ENCODE measurements at regions not wholly inside any gene's neighbourhood (a gene's known extent, or its start where the extent isn't known, plus 50 kb on each side); places are given as distances from the start of the nearest gene placed in this dataset.

- no peak for DNase-seq
- no peaks in the 10 kb centered on the region for H3K79me2 ChIP-seq (ENCODE audit: low read length)
- no peaks in the 10 kb centered on the region for H3K27me3 ChIP-seq (replicated peaks; ENCODE audit: insufficient read depth, low read length)
- H3K4me3 ChIP-seq (ENCODE audit: low read length) = no peak overlapping the region
- TF ChIP-seq CTCF (IDR thresholded peaks at IDR 0.05; ENCODE audit: low read length) (no peak), EZH2phosphoT487 (IDR thresholded peaks at IDR 0.05; ENCODE audit: low read length) (no peak)
- H3K9me3 ChIP-seq (replicated peaks; ENCODE audit: insufficient read depth, low read length) = no peaks in the 10 kb centered on the region
- H3K4me2 ChIP-seq (ENCODE audit: low read depth, low read length) = no peak overlapping the region
- no peaks in the 10 kb centered on the region for H3K9me2 ChIP-seq (replicated peaks; ENCODE audit: insufficient read depth, low read length)
- no peak overlapping the region for H3K27ac ChIP-seq (ENCODE audit: low read length)
- H3K9ac ChIP-seq (ENCODE audit: low read length) = no peak overlapping the region
- H3K4me1 ChIP-seq (ENCODE audit: low read length) = no peaks in the 10 kb centered on the region
- no peaks in the 10 kb centered on the region for H3F3A ChIP-seq (ENCODE audit: insufficient read depth, low read length)
- no peaks in the 10 kb centered on the region for H3K36me3 ChIP-seq (replicated peaks; ENCODE audit: insufficient read depth, low read length)
- no peaks in the 10 kb centered on the region for H4K20me1 ChIP-seq (ENCODE audit: insufficient read depth, low read length)
- no peak overlapping the region for H2AFZ ChIP-seq (ENCODE audit: low read length)
Measured at GRCh38 chr6:126112171-126112632, 125.9 kb downstream of the TRMT11 start.

- no peak overlapping the region for H3K4me3 ChIP-seq (ENCODE audit: low read length)
- TF ChIP-seq CTCF (IDR thresholded peaks at IDR 0.05; ENCODE audit: low read length) (no peak), EZH2 (optimal IDR thresholded peaks at IDR 0.05; ENCODE audit: low read depth, low read length) (no peak), EZH2phosphoT487 (IDR thresholded peaks at IDR 0.05; ENCODE audit: low read length) (no peak)
- H3K36me3 ChIP-seq (replicated peaks; ENCODE audit: insufficient read depth, low read length) = no peaks in the 10 kb centered on the region
- H3K4me2 ChIP-seq (ENCODE audit: low read depth, low read length) = no peak overlapping the region
- H3K9me2 ChIP-seq (replicated peaks; ENCODE audit: insufficient read depth, low read length) = no peaks in the 10 kb centered on the region
- H3K27ac ChIP-seq (ENCODE audit: low read length) = no peak overlapping the region
- H3K79me2 ChIP-seq (ENCODE audit: low read length) = no peaks in the 10 kb centered on the region
- H3K9me3 ChIP-seq (replicated peaks; ENCODE audit: insufficient read depth, low read length) = no peaks in the 10 kb centered on the region
- no peaks in the 10 kb centered on the region for H3K27me3 ChIP-seq (replicated peaks; ENCODE audit: insufficient read depth, low read length)
- no peaks in the 10 kb centered on the region for H3F3A ChIP-seq (ENCODE audit: insufficient read depth, low read length)
- H3K4me1 ChIP-seq (ENCODE audit: low read length) = no peaks in the 10 kb centered on the region
- no peak overlapping the region for H3K9ac ChIP-seq (ENCODE audit: low read length)
- H2AFZ ChIP-seq (ENCODE audit: low read length) = no peak overlapping the region
- H4K20me1 ChIP-seq (ENCODE audit: insufficient read depth, low read length) = no peaks in the 10 kb centered on the region
- no peak for DNase-seq
Measured at GRCh38 chr6:126113261-126113660, 126.9 kb downstream of the TRMT11 start.

GRCh38 chr6:126117251-126117650, 130.9 kb downstream of the TRMT11 start:
- no peaks in the 10 kb centered on the region for H3K27me3 ChIP-seq (replicated peaks; ENCODE audit: insufficient read depth, low read length)
- no peak overlapping the region for H3K4me2 ChIP-seq (ENCODE audit: low read depth, low read length)
- TF ChIP-seq CTCF (IDR thresholded peaks at IDR 0.05; ENCODE audit: low read length) (no peak), EZH2 (optimal IDR thresholded peaks at IDR 0.05; ENCODE audit: low read depth, low read length) (no peak), EZH2phosphoT487 (IDR thresholded peaks at IDR 0.05; ENCODE audit: low read length) (no peak)
- no peak for DNase-seq
- H3K4me3 ChIP-seq (ENCODE audit: low read length) = no peak overlapping the region
- no peaks in the 10 kb centered on the region for H4K20me1 ChIP-seq (ENCODE audit: insufficient read depth, low read length)
- H3F3A ChIP-seq (ENCODE audit: insufficient read depth, low read length) = no peaks in the 10 kb centered on the region
- H3K27ac ChIP-seq (ENCODE audit: low read length) = no peak overlapping the region
- H3K9me2 ChIP-seq (replicated peaks; ENCODE audit: insufficient read depth, low read length) = no peaks in the 10 kb centered on the region
- no peaks in the 10 kb centered on the region for H3K9me3 ChIP-seq (replicated peaks; ENCODE audit: insufficient read depth, low read length)
- H3K79me2 ChIP-seq (ENCODE audit: low read length) = no peaks in the 10 kb centered on the region
- no peaks in the 10 kb centered on the region for H3K4me1 ChIP-seq (ENCODE audit: low read length)
- no peaks in the 10 kb centered on the region for H3K36me3 ChIP-seq (replicated peaks; ENCODE audit: insufficient read depth, low read length)
- H2AFZ ChIP-seq (ENCODE audit: low read length) = no peak overlapping the region
- no peak overlapping the region for H3K9ac ChIP-seq (ENCODE audit: low read length)
